Spleen (tissue), 11 donors: ENCODE measurements at regions not wholly inside any gene's neighbourhood (a gene's known extent, or its start where the extent isn't known, plus 50 kb on each side); places are given as distances from the start of the nearest gene placed in this dataset.
A peak's percentile ranks its signal among the peaks of the same experiment; 100 is the strongest.
"Not testable (repeated sequence)": the region's sequence is repeated elsewhere in the genome, so short reads cannot be mapped to it uniquely, and the experiment has no call there.

ENCODE experiments used
- DNase-seq: peaks from one replicate; pipeline ENCODE4 v3.0.0-alpha.2; 2020
- H3K27ac ChIP-seq, 8 donors: fragments of 200-600 bp; sonication (generic) in 7 of 8; 1 replicate in 4 of 8; 2 replicates in 4 of 8; pipeline versions ENCODE4 v1.5.0 to v1.8.0; 2016 to 2021; ENCODE audit warnings: inconsistent platforms in 4 of 8, mild to moderate bottlenecking in 4 of 8, moderate library complexity in 1 of 8
- H3K27me3 ChIP-seq, 7 donors: fragments of 200-600 bp; sonication (generic) in 6 of 7; replicated peaks in 1 of 7; 1 replicate in 4 of 7; 2 replicates in 3 of 7; pipeline versions ENCODE4 v1.5.0 to v1.8.0; 2016 to 2021; ENCODE audit warnings: inconsistent platforms in 3 of 7, mild to moderate bottlenecking in 1 of 7
- H3K36me3 ChIP-seq, 6 donors: fragments of 200-600 bp; sonication (generic) in 5 of 6; 1 replicate in 4 of 6; 2 replicates in 2 of 6; pipeline versions ENCODE4 v1.5.0 to v1.8.0; 2016 to 2021; ENCODE audit warnings: inconsistent platforms in 2 of 6
- H3K4me1 ChIP-seq, 6 donors: fragments of 200-600 bp; sonication (generic) in 5 of 6; 1 replicate in 3 of 6; 2 replicates in 3 of 6; pipeline versions ENCODE4 v1.5.0 to v1.8.0; 2016 to 2021; ENCODE audit warnings: inconsistent platforms in 3 of 6
- H3K4me3 ChIP-seq, 8 donors: fragments of 200-600 bp; sonication (generic) in 7 of 8; 1 replicate in 4 of 8; 2 replicates in 4 of 8; pipeline versions ENCODE4 v1.5.0 to v1.8.0; 2016 to 2021; ENCODE audit warnings: inconsistent platforms in 4 of 8, mild to moderate bottlenecking in 4 of 8, moderate library complexity in 2 of 8
- H3K9me3 ChIP-seq, 8 donors: fragments of 200-600 bp; sonication (generic) in 7 of 8; 1 replicate in 4 of 8; 2 replicates in 4 of 8; pipeline versions ENCODE4 v1.5.0 to v1.8.0; 2016 to 2021; ENCODE audit warnings: inconsistent platforms in 4 of 8
- CTCF ChIP-seq, 11 experiments: fragments of 200-600 bp in 7 of 11; fragments of 450-650 bp in 4 of 11; sonication (generic) in 4 of 11; IDR thresholded peaks in 8 of 11; conservative IDR thresholded peaks in 3 of 11; 1 replicate in 7 of 11; 2 replicates in 4 of 11; pipeline versions ENCODE4 v1.4.0 to v1.8.0; 2016 to 2021; ENCODE audit warnings: antibody characterized with exemption in 11 of 11, inconsistent platforms in 4 of 11, mild to moderate bottlenecking in 1 of 11
- POLR2A ChIP-seq, 3 donors: fragments of 450-650 bp; IDR thresholded peaks; one replicate each; pipeline ENCODE4 v1.5.1; 2017; ENCODE audit warnings: antibody characterized with exemption in 3 of 3, mild to moderate bottlenecking in 1 of 3
- POLR2AphosphoS5 ChIP-seq, 3 donors: sonication (generic); formaldehyde crosslinking; IDR thresholded peaks; one replicate each; pipeline ENCODE4 v1.5.1; 2017; ENCODE audit warnings: antibody characterized with exemption in 3 of 3
- WGBS, 5 donors: extraction: QIAGEN DNeasy Blood & Tissue Kit in 3 of 5; methylation state at CpG; one replicate each; pipeline versions ENCODE4 v1.1.5 to v1.1.7; 2013 to 2018; 5-methylcytosine and 5-hydroxymethylcytosine counted together
- intact Hi-C: fragments of 100-400 bp; cut with DNase I; formaldehyde crosslinking; loops from one replicate; pipeline ENCODE4 v1.15.0; 2023; ENCODE audit warnings: low total_unique reads
- donor health status: healthy with polysubstance abuse.
- donor health status: DM: no; HTN: no; CAD: no; lungs with moderate emphysema.
- donor health status: DM: no; HTN: no; CAD: no.
- donor health status: Bipolar disorder and iron deficiency.
- donor health status: healthy.
- donor health status: DM: no; HTN: no; CAD: no.
- donor health status: DM: yes; HTN: yes; CAD: no.

- Histone ChIP-seq H3K4me1 (peaks cover 0 to 31% (median 7%) of the 10 kb centered on the region in 6 donors), H3K27me3 (no peaks in the 10 kb centered on the region), H3K36me3 (no peaks in the 10 kb centered on the region), H3K27ac (no peak overlapping the region), H3K4me3 (no peak overlapping the region), H3K9me3 (peaks cover 0 to 4% (median 0%) of the 10 kb centered on the region in 8 donors)
- intact Hi-C loops, result no loop called here
- DNase-seq, result no peak
- 93 to 98% (median 97%) methylated on average over 1 of the region's 1 CpG for WGBS, 5 donors
- TF ChIP-seq CTCF (IDR thresholded peaks at IDR 0.05 in 8 of 11, conservative IDR thresholded peaks at IDR 0.05 in 3 of 11) (no peak), POLR2AphosphoS5 (IDR thresholded peaks at IDR 0.05) (no peak), POLR2A (IDR thresholded peaks at IDR 0.05) (no peak)
These were observed 146.3 kb upstream of the LMCD1 start for GRCh38 chr3:8355346-8355745.

GRCh38 chr3:8356066-8356465 lies 145.6 kb upstream of the LMCD1 start:
- DNase-seq, intact Hi-C loops, H3K4me3 ChIP-seq, H3K27me3 ChIP-seq, H3K36me3 ChIP-seq, H3K9me3 ChIP-seq: not testable (repeated sequence)
- Histone ChIP-seq H3K4me1 (peaks cover 0 to 31% (median 7%) of the 10 kb centered on the region in 6 donors), H3K27ac (peak overlapping the region in 5 of 8 donors; percentile 59 to 80 (median 77))

- no peak for TF ChIP-seq CTCF (IDR thresholded peaks at IDR 0.05 in 8 of 11, conservative IDR thresholded peaks at IDR 0.05 in 3 of 11)
- no peak for TF ChIP-seq POLR2A (IDR thresholded peaks at IDR 0.05)
- no peak for TF ChIP-seq POLR2AphosphoS5 (IDR thresholded peaks at IDR 0.05)
- WGBS, 5 donors, result 79 to 85% (median 82%) methylated on average over 7 of the region's 7 CpGs
- Histone ChIP-seq H3K4me3 (no peak overlapping the region), H3K27me3 (no peaks in the 10 kb centered on the region), H3K4me1 (peaks cover 0 to 31% (median 7%) of the 10 kb centered on the region in 6 donors), H3K27ac (peak overlapping the region; percentile 14 to 83 (median 74)), H3K36me3 (no peaks in the 10 kb centered on the region), H3K9me3 (peaks cover 0 to 14% (median 0%) of the 10 kb centered on the region in 8 donors)
- intact Hi-C loops, result no loop called here
- DNase-seq, result no peak
These were observed 143.8 kb upstream of the LMCD1 start for GRCh38 chr3:8357859-8358258.

GRCh38 chr3:8359133-8359532 lies 142.5 kb upstream of the LMCD1 start:
- Histone ChIP-seq H3K36me3 (no peaks in the 10 kb centered on the region), H3K4me3 (no peak overlapping the region), H3K9me3 (peaks cover 0 to 14% (median 0%) of the 10 kb centered on the region in 8 donors), H3K27me3 (no peaks in the 10 kb centered on the region), H3K27ac (no peak overlapping the region), H3K4me1 (peaks cover 0 to 31% (median 7%) of the 10 kb centered on the region in 6 donors)
- DNase-seq, result no peak
- WGBS, 5 donors, result 89 to 100% (median 100%) methylated on average over 1 of the region's 1 CpG
- TF ChIP-seq POLR2A (IDR thresholded peaks at IDR 0.05), result no peak
- no peak for TF ChIP-seq POLR2AphosphoS5 (IDR thresholded peaks at IDR 0.05)
- no peak for TF ChIP-seq CTCF (IDR thresholded peaks at IDR 0.05 in 8 of 11, conservative IDR thresholded peaks at IDR 0.05 in 3 of 11)
- intact Hi-C loops, result no loop called here

GRCh38 chr3:8363200-8363599 lies 138.4 kb upstream of the LMCD1 start:
- no peaks in the 10 kb centered on the region for H3K27me3 ChIP-seq
- H3K27ac ChIP-seq, result no peak overlapping the region
- H3K4me3 ChIP-seq, result no peak overlapping the region
- intact Hi-C loops, result no loop called here
- 80 to 96% (median 85%) methylated on average over 1 of the region's 1 CpG for WGBS, 5 donors
- H3K9me3 ChIP-seq, result peaks cover 0 to 14% (median 0%) of the 10 kb centered on the region in 8 donors
- no peak for DNase-seq
- no peak for TF ChIP-seq POLR2A (IDR thresholded peaks at IDR 0.05)
- no peak for TF ChIP-seq CTCF (IDR thresholded peaks at IDR 0.05 in 8 of 11, conservative IDR thresholded peaks at IDR 0.05 in 3 of 11)
- no peak for TF ChIP-seq POLR2AphosphoS5 (IDR thresholded peaks at IDR 0.05)
- no peaks in the 10 kb centered on the region for H3K36me3 ChIP-seq
- peaks cover 0 to 2% (median 0%) of the 10 kb centered on the region in 6 donors for H3K4me1 ChIP-seq
